ENCODE measurements at regions not wholly inside any gene's neighbourhood (a gene's known extent, or its start where the extent isn't known, plus 50 kb on each side); places are given as distances from the start of the nearest gene placed in this dataset.

GRCh38 chr3:175919133-175919532 lies 1060.0 kb downstream of the NAALADL2 start:
- no peak for TF ChIP-seq GABPA (IDR thresholded peaks at IDR 0.05; ENCODE audit: low read depth)
- TF ChIP-seq CTCF (IDR thresholded peaks at IDR 0.05; ENCODE audit: insufficient read depth, low read length), result no peak
- TF ChIP-seq POLR2AphosphoS5 (IDR thresholded peaks at IDR 0.05; ENCODE audit: low read depth), result no peak
- TF ChIP-seq SPI1 (IDR thresholded peaks at IDR 0.05; ENCODE audit: borderline replicate concordance, low read depth), result no peak
